ENCODE measurements at regions not wholly inside any gene's neighbourhood (a gene's known extent, or its start where the extent isn't known, plus 50 kb on each side); places are given as distances from the start of the nearest gene placed in this dataset.

DNA sequence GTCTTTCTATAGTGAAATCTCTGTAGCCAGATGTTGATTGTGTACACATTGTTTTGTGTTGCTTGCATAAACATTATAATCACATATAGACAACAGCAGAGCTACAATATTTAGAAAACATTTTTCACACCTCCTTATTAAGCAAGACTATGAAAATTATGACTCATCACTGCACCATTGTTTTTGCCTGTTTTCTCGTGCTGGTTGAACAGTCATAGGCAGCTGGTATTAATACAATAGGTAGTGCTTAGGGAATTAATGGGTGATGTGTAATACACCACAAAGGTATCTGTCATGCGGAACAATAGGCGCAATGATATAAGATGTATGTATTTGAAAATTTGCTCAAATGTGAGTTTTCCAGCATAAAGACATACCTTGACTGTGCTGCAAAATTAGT, 449.3 kb downstream of the FOXG1 start:
- 0% methylated on average over 3 of the region's 3 CpGs for WGBS (ENCODE audit: insufficient coverage, low coverage, missing lambda C conversion rate)
- Histone ChIP-seq H2AFZ (ENCODE audit: low read depth, low read length) (no peak overlapping the region), H3K9ac (ENCODE audit: insufficient read depth in 1 of 2, low read depth in 2 of 2, low read length in 2 of 2) (no peak overlapping the region), H3K9me1 (ENCODE audit: control insufficient read depth, insufficient read depth, low read length) (no peaks in the 10 kb centered on the region), H3K4me3 (no peak overlapping the region), H3K79me2 (ENCODE audit: control insufficient read depth, insufficient read depth, low read length) (no peaks in the 10 kb centered on the region), H3K27me3 (ENCODE audit: control insufficient read depth in 2 of 2, insufficient read depth in 2 of 2, low read length in 2 of 2) (no peaks in the 10 kb centered on the region), H4K20me1 (replicated peaks; ENCODE audit: control insufficient read depth, insufficient read depth, low read length) (no peaks in the 10 kb centered on the region), H3K27ac (ENCODE audit: extremely low read depth, low read depth, low read length) (no peak overlapping the region), H3K4me2 (ENCODE audit: insufficient read depth, low read length) (no peak overlapping the region), H3K9me3 (replicated peaks; ENCODE audit: control insufficient read depth, insufficient read depth, low read depth, low read length) (no peaks in the 10 kb centered on the region), H3K4me1 (replicated peaks in 1 of 2; ENCODE audit: control insufficient read depth in 2 of 2, insufficient read depth in 2 of 2, low read length in 2 of 2) (no peaks in the 10 kb centered on the region), H3K36me3 (ENCODE audit: control insufficient read depth, insufficient read depth, low read length) (no peaks in the 10 kb centered on the region)
- FAIRE-seq (no peak), DNase-seq (ENCODE audit: extremely low read depth in 1 of 4, low spot score in 3 of 4) (no peak), ATAC-seq (no peak)
- intact Hi-C loops (cut with micrococcal nuclease) (no loop called here), in situ Hi-C loops (cut with MboI) (loop anchor here (25.0 kb wide), 1 partner anchor 454 kb away; the partner anchor contains the start of gene FOXG1)
- no peak for TF ChIP-seq FOXJ2 (tag; IDR thresholded peaks at IDR 0.05)
- ChIA-PET POLR2A (no interaction called here), CTCF (ENCODE audit: low intra/inter-chr PET ratio) (no interaction called here)
- BruUV-seq (replicated peaks) = no TSS peak

DNA sequence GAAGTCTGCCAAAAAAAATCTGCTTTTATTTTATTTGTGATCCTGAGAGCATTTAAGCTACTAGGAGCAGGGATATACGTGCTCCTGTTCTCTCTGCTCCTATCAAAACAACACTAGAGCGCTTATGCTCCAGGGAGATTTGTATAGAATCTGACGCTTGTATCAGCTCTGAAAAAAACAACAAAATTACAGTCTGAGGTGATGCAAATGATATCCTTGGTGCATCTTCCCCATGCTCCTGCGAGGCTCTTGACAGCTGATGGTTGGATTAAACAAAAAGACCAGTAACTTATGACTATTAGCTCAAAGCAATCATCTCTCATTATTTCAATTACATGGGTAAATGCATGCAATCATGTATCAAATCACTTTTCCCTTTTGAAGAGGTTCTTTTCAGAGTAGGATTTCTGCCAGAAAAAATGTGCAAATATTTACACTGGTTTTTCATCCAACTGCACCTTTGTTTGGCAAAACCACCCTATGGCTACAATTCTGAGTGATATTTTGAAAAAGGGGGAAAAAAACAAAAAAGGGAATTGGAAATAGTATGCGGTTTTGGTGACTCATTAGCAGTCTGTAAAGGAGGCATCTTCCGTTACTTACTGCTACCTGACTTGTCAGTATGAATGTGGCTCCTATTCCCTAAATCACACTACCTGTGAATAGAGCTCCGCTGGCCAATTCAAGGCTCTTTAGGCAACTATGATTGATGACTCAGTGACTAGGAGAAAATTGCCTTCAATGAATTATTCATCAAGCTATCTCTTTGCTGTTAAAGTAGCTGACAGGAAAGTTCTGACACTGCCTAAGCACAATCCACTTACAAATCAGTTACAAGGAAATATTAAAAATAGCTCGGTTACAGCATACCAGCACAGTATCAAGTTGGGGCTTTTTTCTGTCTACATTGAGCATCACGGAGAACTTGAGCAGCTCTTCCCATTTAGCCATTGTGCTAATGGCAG, 450.0 kb downstream of the FOXG1 start:
- Histone ChIP-seq H3K9me1 (ENCODE audit: control insufficient read depth, insufficient read depth, low read length) (no peaks in the 10 kb centered on the region), H3K27me3 (ENCODE audit: control insufficient read depth in 2 of 2, insufficient read depth in 2 of 2, low read length in 2 of 2) (no peaks in the 10 kb centered on the region), H3K9me3 (replicated peaks; ENCODE audit: control insufficient read depth, insufficient read depth, low read depth, low read length) (no peaks in the 10 kb centered on the region), H3K4me3 (no peak overlapping the region), H3K4me2 (ENCODE audit: insufficient read depth, low read length) (no peak overlapping the region), H3K27ac (ENCODE audit: extremely low read depth, low read depth, low read length) (no peak overlapping the region), H3K36me3 (ENCODE audit: control insufficient read depth, insufficient read depth, low read length) (no peaks in the 10 kb centered on the region), H4K20me1 (replicated peaks; ENCODE audit: control insufficient read depth, insufficient read depth, low read length) (no peaks in the 10 kb centered on the region), H3K79me2 (ENCODE audit: control insufficient read depth, insufficient read depth, low read length) (no peaks in the 10 kb centered on the region), H3K9ac (ENCODE audit: insufficient read depth in 1 of 2, low read depth in 2 of 2, low read length in 2 of 2) (no peak overlapping the region), H3K4me1 (replicated peaks in 1 of 2; ENCODE audit: control insufficient read depth in 2 of 2, insufficient read depth in 2 of 2, low read length in 2 of 2) (no peaks in the 10 kb centered on the region), H2AFZ (ENCODE audit: low read depth, low read length) (no peak overlapping the region)
- no TSS peak for BruUV-seq (replicated peaks)
- DNase-seq (ENCODE audit: extremely low read depth in 1 of 4, low spot score in 3 of 4) = no peak
- in situ Hi-C loops (cut with MboI) = loop anchor here (25.0 kb wide), 1 partner anchor 454 kb away; the partner anchor contains the start of gene FOXG1
- intact Hi-C loops (cut with micrococcal nuclease) = no loop called here
- FAIRE-seq = no peak
- TF ChIP-seq ESRRA (IDR thresholded peaks at IDR 0.05; ENCODE audit: borderline replicate concordance, low read depth) (no peak), SOX6 (IDR thresholded peaks at IDR 0.05) (no peak)
- TF ChIP-seq, protein P1, sequence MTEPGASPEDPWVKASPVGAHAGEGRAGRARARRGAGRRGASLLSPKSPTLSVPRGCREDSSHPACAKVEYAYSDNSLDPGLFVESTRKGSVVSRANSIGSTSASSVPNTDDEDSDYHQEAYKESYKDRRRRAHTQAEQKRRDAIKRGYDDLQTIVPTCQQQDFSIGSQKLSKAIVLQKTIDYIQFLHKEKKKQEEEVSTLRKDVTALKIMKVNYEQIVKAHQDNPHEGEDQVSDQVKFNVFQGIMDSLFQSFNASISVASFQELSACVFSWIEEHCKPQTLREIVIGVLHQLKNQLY (CRISPR knock-in tag; conservative IDR thresholded peaks at IDR 0.05) = no peak
- TF ChIP-seq, protein P2, sequence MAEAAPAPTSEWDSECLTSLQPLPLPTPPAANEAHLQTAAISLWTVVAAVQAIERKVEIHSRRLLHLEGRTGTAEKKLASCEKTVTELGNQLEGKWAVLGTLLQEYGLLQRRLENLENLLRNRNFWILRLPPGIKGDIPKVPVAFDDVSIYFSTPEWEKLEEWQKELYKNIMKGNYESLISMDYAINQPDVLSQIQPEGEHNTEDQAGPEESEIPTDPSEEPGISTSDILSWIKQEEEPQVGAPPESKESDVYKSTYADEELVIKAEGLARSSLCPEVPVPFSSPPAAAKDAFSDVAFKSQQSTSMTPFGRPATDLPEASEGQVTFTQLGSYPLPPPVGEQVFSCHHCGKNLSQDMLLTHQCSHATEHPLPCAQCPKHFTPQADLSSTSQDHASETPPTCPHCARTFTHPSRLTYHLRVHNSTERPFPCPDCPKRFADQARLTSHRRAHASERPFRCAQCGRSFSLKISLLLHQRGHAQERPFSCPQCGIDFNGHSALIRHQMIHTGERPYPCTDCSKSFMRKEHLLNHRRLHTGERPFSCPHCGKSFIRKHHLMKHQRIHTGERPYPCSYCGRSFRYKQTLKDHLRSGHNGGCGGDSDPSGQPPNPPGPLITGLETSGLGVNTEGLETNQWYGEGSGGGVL (CRISPR knock-in tag; IDR thresholded peaks at IDR 0.05) = no peak
- ChIA-PET CTCF (ENCODE audit: low intra/inter-chr PET ratio) (no interaction called here), POLR2A (no interaction called here)
- ATAC-seq = no peak
- WGBS (ENCODE audit: insufficient coverage, low coverage, missing lambda C conversion rate) = 2% methylated on average over 9 of the region's 9 CpGs
